AG10803 (cell line): ENCODE measurements at regions not wholly inside any gene's neighbourhood (a gene's known extent, or its start where the extent isn't known, plus 50 kb on each side); places are given as distances from the start of the nearest gene placed in this dataset.

Experiments
- DNase-seq: peaks from one replicate; pipeline ENCODE4 v3.0.0; 2010; ENCODE audit warnings: low read depth
- H3K4me3 ChIP-seq: 2 replicates; pipeline ENCODE4 v1.5.1; 2011; ENCODE audit warnings: mild to moderate bottlenecking, low read length, control low read depth
- CTCF ChIP-seq: conservative IDR thresholded peaks from 2 replicates; pipeline ENCODE4 v1.5.1; 2011; ENCODE audit warnings: mild to moderate bottlenecking, low read length, control low read depth, inconsistent platforms

- H3K4me3 ChIP-seq = no peak overlapping the region
- no peak for TF ChIP-seq CTCF
- DNase-seq = peak; percentile 3
Observed at GRCh38 chr1:157893686-157894085, 52.1 kb upstream of the CD5L start.

GRCh38 chr1:157894613-157895165 lies 53.1 kb upstream of the CD5L start:
- H3K4me3 ChIP-seq = no peak overlapping the region
- peak; percentile 22 for DNase-seq
- TF ChIP-seq CTCF = no peak

GRCh38 chr1:157910270-157910669 lies 68.7 kb upstream of the CD5L start:
- DNase-seq = no peak

GRCh38 chr1:157915859-157916258 lies 74.3 kb upstream of the CD5L start:
- no peak overlapping the region for H3K4me3 ChIP-seq
- no peak for TF ChIP-seq CTCF
- DNase-seq = no peak

More at GRCh38 chr1:157910270-157910669, 68.7 kb upstream of the CD5L start:
- TF ChIP-seq CTCF = no peak
- no peak overlapping the region for H3K4me3 ChIP-seq

GRCh38 chr1:157916887-157917570 lies 75.4 kb upstream of the CD5L start:
- no peak overlapping the region for H3K4me3 ChIP-seq
- no peak for DNase-seq
- no peak for TF ChIP-seq CTCF

- H3K4me3 ChIP-seq = no peak overlapping the region
- no peak for DNase-seq
- no peak for TF ChIP-seq CTCF
Observed at GRCh38 chr1:157920748-157921147, 72.7 kb upstream of the KIRREL1 start.
